GM20000 (cell line): ENCODE measurements at regions not wholly inside any gene's neighbourhood (a gene's known extent, or its start where the extent isn't known, plus 50 kb on each side); places are given as distances from the start of the nearest gene placed in this dataset.

Experiments
- DNase-seq: peaks from one replicate; pipeline ENCODE4 v3.0.0; 2012; ENCODE audit warnings: low spot score
- TF ChIP-seq, protein P1 (sequence below): IDR thresholded peaks from 2 replicates; pipeline ENCODE4 v1.5.1; 2012; ENCODE audit warnings: mild to moderate bottlenecking, control low read depth; ENCODE audit errors: extremely low read depth, missing control alignments

DNA sequence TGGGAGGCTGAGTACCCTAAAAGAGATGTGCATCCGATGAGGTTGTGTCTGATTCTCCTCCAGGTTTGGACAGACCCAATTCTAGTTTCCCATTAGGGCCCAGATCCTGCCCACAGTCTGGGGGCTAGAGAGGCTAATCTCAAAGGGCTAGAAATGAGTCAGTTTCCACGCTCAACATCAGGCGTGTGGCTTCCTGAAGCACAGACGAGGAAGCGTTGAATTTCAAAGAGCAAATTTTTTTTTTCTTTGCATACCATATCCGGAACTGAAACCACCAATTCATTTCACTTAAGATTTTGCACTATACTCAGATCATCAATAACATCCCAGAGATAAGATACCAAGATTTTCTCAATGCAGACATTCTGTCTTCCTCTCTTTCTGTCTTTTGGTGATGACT is 173.8 kb upstream of the BCL6 start:
- DNase-seq, result peak; percentile 27

DNA sequence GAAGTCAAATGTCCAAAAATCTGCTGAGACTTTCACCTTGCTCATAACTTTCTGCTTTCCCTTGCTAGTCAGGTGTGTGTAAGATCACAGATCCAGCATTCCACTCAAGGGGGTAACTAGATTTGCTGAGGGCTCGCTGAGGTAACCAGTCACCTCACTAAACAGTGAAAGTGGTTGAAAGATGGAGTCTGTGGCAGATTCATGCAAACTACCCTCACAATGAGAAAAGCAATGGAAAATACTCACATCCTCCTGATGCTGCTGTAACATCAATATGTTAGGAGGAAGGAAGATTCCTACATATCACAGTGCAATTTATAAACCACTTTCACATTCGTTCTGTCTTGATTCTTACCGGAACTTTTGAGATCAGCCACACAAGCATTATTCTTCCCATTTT is 174.3 kb upstream of the BCL6 start:
- DNase-seq, result no peak
- TF ChIP-seq, protein P1, sequence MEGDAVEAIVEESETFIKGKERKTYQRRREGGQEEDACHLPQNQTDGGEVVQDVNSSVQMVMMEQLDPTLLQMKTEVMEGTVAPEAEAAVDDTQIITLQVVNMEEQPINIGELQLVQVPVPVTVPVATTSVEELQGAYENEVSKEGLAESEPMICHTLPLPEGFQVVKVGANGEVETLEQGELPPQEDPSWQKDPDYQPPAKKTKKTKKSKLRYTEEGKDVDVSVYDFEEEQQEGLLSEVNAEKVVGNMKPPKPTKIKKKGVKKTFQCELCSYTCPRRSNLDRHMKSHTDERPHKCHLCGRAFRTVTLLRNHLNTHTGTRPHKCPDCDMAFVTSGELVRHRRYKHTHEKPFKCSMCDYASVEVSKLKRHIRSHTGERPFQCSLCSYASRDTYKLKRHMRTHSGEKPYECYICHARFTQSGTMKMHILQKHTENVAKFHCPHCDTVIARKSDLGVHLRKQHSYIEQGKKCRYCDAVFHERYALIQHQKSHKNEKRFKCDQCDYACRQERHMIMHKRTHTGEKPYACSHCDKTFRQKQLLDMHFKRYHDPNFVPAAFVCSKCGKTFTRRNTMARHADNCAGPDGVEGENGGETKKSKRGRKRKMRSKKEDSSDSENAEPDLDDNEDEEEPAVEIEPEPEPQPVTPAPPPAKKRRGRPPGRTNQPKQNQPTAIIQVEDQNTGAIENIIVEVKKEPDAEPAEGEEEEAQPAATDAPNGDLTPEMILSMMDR, result no peak

More for the DNA sequence above, 173.8 kb upstream of the BCL6 start:
- TF ChIP-seq, protein P1, result no peak

DNA sequence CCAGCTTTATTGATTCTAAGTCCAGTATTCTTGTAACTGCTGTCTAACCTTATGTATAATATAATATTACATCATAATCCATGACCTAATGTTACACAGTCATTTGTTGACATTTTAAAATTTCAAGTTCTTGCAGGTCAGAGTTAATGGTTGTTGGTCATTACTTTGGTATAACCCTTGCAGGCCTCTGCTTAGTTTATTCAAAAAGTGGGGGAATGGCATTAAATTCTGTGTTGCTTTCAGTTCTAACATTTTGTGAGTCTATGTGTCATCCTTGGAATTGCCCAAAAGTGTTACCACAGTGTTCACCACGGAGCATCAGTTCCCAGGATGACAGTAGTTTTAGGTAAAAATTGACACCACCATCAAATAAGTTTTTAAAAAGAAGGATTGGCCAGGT is 174.8 kb upstream of the BCL6 start:
- DNase-seq, result no peak
- TF ChIP-seq, protein P1, result no peak

DNA sequence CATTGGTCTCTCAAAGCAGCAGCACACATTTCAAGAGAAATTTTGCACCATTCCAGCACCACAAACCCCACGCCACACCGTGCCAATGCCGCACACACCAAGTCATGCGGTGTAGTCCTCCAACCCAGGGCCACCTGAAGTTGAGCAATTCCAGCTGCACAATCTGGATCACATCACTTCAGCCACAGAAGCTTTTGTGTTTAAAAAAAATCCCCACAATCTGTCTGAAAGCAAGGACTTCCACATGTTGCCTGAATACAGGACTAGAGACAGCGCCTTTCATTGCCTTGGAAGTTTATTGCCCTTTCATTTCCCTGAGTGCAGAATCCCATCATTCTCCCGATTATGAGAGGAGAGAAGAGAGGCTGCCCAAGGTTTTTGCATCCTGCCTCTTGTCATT is 175.6 kb upstream of the BCL6 start:
- TF ChIP-seq, protein P1, result no peak
- no peak for DNase-seq

DNA sequence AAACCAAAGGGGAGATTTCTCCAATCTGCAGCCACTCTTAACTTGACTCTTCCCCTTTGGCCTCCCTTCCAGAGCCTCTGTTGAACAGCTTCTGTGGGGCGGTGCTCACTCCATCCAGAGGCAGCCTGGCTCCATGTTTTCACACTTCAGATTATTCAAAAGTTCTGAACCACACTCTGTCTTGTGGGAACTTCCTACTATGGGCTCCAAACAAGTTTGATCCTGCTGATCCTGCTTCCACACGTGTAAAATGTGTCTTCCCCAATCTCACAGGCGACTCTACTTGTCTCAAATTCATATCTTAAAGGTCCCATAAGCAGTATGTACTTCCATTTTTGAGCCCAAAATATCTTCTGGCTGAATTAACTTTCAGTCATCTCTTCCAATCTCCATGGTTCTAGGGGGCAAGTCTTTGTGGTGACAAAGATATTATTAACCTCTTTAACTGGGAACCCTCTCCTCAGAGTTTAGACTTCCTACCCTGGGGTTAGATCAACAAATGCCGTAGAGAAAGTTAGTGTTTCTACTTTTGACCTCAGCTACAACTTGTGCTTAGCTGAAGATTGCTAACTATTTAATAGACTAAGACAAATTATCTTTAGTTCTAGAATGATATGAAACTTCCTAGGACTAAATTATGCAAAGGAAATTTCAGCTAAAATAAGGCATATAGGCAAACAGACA is 176.3 kb upstream of the BCL6 start:
- no peak for DNase-seq
- TF ChIP-seq, protein P1, result no peak

DNA sequence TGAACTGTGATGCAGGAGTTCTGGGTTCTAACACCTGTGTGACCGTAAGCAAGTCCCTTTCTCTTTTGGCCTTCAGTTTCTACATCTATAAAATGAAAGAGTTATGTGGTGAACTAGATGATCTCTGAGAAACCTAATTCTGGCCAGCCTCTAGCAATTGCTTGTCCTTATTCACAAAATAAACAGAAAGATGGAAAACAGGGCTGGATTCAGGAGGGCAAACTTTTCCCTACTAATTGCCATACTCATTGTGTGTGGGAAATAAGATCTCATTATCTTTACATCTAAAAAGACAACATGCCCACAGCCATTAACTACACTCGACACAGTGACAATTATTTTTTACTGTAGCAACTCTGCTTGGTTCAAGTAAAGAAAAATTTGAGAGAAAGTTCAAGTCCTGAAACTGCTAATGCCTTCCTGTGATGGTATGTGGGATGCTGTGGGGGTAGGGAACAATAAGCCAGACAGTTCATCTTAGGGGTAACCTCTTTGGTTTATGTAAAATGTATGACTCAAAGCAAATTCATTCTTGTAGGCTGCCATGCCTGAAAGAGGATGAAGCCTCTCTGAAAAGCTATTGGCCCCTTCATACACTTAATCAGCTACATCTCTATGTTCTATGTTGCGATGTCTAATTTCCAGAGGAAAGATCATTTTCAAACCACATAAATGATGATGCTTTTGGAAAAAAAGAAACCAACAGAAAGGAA is 177.6 kb upstream of the BCL6 start:
- no peak for DNase-seq
- TF ChIP-seq, protein P1, result no peak

DNA sequence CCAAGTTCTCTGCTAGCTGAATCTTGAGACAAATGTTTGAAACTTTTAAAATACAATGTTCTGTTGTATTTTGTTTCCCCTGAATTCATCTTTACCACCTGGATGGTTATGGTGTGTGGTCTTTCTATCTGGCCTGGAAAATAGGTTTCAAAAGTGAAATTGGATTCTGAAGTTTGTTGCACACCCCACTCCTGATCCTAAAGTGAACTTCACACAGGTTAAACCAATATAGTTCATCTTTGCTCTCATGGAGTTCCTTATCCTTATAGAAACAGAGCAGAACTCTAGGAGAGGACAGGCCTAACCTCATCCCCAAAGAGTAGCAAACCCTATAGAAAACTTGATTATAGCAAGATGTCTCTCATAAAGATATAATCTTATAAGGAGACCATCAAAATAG is 179.4 kb upstream of the BCL6 start:
- DNase-seq, result no peak
- TF ChIP-seq, protein P1, result no peak
